ENCODE measurements at regions not wholly inside any gene's neighbourhood (a gene's known extent, or its start where the extent isn't known, plus 50 kb on each side); places are given as distances from the start of the nearest gene placed in this dataset.
"Not testable (repeated sequence)": the region's sequence is repeated elsewhere in the genome, so short reads cannot be mapped to it uniquely, and the experiment has no call there.

DNA sequence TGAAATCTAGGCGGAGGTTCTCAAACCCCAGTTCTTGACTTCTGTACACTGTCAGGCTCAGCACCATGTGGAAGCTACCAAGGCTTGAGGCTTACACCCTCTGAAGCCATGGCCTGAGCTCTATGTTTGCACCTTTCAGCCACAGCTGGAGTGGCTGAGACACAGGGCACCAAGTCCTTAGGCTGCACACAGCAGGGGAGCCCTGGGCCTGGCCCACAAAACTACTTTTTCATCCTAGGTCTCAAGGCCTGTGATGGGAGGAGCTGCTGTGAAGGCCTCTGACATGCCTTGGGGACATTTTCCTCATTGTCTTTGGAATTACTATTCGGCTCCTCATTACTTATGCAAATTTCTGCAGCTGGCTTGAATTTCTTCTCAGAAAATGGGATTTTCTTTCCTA lies 503.2 kb upstream of the PCDH20 start:
- DNase-seq: no peak

DNA sequence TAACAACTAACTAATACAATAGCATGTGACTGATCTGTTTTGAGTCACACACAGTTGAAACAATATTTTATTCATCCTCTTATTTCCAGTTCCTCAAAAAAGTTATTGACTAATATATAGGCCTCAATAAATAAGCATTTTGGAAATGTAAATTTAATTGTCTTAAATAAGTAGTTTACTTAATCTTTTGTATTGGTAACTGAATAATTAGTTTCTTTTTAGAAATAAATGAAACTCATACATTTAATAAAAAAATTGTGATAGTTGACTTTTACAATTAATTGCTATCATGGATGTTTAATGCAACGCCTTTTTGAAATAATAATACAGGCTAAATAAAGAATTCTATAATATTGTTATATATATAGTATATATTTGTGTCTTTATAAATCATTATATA lies 500.8 kb upstream of the PCDH20 start:
- DNase-seq: no peak

DNA sequence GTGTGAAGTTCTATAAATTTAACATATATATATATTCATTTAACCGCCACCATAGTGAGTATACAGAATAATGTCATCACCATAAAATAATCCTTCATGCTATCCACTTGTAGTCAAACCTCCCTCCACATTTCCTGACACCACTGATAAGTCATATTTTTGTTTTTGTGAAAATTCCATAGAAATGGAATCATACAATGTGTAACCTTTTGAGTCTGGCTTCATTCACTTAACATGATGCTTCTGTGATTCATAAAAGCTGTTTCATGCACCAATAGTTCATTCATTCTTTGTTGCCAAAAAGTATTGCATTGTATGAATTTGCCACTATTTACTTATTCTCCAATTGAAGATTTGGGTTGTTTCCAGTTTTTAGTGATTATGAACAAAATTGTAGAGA lies 497.5 kb upstream of the PCDH20 start:
- DNase-seq: no peak

DNA sequence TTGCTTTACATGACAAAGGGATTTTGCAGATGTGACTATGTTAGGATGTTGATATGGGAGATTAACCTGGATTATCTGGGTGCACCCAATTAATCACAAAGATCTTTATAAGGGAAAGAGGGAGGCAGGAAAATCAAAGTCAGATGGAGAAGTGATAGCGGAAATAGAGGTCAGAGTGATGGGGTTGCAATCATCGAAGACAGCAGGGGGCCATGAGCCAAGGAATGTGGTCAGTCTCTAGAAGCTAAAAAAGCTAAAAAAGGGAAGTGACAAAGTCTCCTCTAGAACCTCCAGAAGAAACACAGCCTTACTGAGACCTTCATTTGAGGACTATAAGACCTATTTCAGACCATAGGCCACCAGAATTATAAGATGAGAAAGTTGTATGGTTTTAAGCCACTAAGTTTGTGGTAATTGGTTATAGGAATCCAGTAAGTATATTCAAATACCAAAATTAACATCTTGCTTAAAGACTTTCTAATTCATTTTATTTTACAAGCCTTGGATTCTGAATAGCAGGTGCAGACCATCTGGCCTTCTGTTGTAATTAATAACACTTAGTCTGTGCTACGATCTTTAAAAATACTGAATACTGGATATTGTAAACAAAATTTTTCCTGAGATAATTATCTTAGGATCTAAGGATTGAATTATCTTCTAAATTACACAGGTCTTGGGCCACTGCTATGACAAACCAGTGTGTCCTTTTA lies 493.4 kb upstream of the PCDH20 start:
- DNase-seq: no peak

DNA sequence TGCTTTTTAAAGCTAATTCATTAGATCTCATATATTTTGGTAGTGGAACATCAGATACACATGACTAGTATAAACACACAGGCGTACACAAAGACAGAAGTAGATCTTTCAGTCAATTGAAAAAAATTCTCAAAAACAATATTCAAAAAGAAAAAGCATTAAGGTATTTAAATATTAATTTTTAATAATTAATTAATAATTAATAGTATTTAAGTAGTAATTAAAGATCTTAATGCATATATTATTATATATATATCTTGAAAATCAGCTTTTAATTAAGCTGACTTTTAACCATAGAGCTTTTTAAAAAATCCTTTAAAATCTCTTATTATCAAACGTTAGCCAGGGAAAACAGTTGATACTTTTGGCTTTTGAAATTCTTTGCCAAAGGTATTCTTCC lies 489.4 kb upstream of the PCDH20 start:
- DNase-seq: no peak

DNA sequence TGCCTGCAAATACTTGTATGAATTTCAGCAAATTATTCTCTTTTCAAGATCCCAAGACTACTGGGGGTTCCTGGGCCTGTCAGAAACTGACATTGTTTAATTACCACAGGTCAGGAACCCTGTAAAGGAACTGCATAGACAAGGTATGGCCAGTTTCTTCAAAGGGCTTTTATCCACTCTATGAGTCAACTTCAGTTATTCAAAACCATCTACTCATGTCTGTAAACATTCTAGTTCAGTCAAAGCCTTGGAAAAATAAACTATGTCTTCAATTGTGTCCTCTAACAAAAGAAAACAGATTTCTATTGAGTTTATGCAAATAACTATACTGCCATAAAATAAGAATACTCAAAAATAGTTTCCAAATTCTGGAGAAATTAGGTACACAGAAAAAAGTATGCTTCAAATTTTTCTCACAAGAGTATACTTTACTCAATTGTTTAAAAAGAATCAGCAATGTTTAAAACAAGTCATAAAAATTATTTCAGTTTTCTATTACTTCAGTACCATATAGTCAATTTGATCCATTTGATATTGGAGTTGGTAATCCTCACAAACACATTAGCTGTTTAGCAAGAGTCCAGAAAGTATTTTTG lies 486.4 kb upstream of the PCDH20 start:
- DNase-seq: no peak

DNA sequence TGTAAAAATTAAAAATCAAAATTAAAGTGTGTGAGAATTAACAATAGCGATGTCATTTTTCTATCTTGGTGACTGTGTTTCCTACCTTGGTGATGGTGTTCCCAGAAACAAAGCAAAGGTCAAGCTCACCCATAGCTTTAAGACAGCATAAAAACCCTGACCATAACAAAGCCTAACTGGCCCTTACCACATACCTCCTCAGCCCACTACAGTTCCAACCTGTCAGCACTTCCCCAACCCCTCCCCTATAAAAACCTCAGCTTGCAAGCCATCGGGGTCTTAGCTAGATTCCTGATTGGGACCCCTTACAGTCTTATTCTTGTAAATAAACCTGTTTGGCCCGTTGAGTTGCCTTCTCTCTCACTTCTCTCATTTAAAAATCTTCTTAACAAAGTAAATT lies 484.4 kb upstream of the PCDH20 start:
- no peak for DNase-seq

DNA sequence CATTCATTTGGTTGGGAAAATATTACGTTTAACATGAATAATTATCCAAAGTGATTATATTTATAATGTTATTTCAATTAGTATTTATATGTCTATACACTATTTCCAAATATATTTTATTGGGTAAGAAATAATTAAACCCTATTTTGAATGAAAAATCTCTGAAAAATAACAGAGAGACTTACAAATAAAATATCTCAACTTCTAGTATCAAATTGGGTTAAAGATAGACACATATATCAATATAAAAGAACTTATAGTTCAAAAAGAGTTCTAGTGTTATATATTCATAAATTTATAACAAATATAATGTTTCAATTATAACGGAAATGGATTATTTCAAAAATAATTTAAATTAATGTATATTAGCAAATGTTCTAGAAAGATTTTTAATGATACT lies 482.6 kb upstream of the PCDH20 start:
- DNase-seq: no peak

DNA sequence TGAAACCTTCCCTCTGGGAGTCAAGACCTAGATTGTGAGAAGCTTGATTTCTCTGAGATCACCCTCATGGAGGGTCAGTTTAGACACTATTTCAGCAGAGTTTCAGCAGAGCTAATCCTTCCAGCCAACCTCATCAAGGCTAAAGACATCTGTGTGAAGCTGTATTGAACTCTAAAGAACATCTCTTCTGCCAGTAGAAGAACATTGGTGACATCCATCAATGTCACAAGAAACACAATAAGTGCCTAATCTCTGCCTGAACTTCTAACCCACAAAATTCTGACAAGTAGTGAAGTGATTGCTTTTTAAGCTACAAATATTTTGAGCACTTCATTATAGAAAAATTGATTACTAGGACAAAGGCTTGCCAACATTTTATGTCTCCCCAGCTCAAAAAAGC lies 475.8 kb upstream of the PCDH20 start:
- no peak for DNase-seq

DNA sequence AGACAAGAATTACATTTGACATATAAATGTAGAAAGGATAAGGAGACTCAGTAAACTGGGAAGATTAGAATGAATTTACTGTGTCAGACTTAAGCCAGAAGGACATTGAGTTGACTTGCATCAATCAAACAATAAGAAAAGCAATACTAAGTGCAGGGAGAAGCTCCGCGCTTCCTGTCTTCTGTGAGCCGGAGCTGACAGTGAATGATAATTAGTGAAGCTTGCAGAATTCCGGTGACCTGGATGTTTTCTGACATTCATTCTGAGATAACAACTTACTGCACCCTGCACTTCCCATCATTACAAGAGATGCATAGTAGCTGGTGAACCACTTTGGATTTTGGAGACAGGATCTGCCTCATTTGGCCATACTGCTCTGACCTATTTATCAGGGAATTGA lies 469.2 kb upstream of the PCDH20 start:
- DNase-seq: no peak

DNA sequence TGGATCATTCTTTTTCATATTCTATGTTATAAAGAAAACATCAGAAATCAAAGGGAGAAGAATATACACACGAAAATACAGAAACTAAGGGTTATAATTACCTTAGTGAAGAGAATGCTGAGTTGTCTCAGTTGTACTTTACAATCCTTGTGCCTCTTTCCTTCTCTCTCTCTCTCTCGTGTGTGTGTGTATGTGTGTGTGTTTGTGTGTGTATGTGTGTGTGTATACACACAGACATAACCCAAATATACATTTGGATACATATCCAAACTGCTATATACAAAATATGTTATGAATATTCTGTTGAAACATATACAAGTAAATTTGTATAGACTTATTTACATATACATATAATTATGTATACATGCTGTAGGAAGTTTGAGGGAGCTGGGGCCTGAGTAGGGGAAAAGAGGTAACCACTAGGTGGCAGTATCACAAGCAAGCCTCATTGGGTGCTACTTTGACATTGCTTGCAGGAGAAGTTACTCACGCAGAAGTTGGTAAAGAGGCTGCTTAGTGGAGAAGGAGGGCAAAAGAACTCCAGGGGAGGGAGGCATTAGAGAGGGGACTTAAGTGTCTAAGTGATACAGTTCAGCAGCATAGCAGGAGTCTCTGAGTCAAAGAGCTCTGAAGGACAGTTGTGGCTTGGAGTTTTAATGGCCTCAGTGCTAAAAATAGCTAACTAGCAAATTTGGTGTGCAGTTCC lies 465.1 kb upstream of the PCDH20 start:
- DNase-seq: no peak

DNA sequence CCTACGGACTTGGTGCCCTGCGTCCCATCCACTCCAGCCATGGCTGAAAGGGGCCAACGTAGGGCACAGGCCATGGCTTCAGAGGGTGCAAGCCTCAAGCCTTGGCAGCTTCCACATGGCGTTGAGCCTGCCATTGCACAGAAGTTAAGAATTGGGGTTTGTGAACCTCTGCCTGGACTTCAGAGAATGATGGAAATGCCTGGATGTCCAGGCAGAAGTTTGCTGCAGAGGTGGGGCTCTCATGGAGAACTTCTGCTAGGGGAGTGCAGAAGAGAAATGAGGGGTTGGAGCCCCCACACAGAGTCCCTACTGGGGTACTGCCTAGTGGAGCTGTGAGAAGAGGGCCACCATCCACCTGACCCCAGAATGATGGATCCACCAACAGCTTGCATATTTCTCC lies 462.9 kb upstream of the PCDH20 start:
- not testable (repeated sequence) for DNase-seq

DNA sequence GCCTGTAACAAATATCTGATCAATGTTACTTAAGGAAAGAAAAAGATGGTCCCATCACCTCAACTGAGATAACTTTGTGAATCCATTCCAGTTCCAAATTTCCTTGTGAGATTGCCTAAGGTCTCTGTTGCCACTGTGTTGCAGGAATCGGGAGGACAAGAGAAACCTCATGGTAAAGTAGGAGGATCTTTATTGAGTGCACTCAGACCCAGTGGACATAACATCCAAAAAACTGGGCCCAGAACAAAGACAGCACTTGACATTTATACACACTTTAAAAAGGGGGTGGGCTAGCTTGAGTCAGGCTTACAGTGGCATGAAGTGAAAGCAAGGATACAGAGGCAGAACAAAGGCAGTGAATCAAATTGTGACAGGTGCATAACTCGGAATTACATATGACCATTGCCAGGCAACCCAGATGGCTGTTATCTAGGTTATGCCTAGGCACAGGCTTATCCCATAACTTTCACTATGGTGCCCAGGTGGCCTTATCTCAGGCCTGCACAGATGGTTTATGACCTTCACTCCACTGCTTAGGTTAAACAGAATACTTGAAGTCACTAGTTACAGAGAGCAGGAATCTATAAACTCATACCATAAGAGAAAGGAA lies 459.4 kb upstream of the PCDH20 start:
- no peak for DNase-seq

DNA sequence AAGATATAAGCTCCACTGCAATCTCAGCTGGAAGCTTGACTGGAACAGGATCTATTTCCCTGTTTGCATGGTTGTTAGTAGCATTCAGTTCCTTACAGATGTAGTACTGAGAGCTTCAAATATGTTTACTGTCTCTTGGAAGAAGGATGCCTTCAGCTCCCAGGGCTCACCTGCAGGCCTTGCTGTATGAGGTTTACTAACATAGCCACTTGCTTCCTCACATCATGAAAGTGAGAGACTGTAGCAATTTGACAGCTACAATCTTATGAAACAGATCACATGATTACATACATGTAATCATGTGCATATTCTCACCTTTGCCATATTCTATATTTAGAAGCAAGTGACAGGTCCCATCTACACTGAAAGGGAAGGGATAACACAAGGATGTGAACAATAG lies 458.1 kb upstream of the PCDH20 start:
- no peak for DNase-seq

DNA sequence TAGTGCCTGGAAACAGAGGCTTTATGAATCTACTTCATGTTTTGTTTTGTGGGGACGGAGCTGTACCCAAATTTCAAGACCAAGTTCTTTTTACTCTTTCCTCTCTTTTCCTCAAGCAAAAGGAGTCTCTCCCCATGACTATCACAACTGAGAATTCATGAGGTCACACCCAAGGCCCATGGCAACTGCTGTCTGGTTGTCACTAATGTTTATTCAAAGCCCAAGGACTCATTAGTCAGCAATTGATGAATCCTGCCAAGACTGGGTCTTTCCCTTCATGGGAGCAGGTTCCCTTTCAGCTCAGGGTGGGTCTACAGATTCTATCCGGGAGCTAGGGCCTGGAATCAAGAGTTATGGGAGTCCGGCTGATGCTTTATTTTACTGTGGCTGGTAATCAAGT lies 441.5 kb upstream of the PCDH20 start:
- no peak for DNase-seq

DNA sequence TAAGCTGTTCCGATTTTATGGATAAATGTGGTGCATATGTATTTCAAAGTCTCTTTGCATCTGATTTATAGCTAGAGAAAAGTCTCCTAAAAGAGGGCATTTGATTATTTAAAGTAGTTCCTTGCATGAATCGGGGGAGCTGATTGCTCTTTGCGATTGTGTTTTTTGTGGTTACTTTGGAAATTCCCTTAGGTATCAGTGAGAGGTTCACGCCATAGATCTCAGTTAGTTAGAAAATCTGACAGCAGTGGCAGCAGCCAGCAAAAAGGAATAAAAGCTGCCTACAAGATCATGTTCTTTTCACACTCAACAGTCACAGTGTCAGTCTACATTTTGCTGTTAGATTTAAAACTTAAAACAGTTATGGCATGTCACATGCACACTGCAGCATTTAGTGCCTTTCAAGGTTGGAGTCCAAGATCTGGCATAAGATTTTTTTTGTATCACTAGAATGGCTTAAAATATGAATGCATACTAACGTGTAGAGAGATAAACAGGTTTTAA lies 436.5 kb upstream of the PCDH20 start:
- DNase-seq: no peak

DNA sequence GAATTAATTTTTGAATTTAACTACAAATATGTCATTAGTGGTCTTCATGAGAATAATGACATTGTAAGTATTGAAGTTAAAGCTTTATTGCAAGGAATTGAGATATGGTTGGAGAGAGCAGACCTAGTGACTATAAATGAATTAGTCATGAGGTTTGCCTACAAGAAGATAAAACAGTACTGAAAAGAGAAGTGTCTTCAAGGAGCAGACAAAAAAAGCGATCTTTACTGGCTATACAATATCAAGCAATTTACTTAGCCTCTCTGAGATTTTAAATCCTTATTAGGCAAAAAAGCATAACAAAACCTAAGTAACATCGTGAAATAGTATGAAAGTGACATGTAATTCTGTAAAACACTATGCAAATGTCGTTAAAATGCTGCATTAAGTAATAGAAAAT lies 435.1 kb upstream of the PCDH20 start:
- DNase-seq: no peak

DNA sequence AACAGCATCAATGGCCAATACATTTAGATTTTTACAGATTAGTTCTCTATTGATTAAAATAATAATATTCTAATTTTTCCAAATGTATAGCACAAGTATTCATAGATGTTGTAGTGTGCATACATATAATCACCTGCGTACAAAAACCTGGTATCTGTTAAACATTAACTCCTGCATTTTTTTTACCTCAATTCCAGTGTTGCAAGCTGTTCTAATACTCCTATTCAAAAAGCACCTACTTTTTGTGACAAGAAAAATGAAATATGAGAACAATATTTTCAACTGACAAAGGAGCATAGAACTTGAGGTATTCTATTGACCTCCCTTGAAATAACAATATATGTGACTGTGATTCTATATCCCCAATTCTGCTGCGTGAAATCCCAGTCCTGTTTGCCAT lies 422.9 kb upstream of the PCDH20 start:
- no peak for DNase-seq

DNA sequence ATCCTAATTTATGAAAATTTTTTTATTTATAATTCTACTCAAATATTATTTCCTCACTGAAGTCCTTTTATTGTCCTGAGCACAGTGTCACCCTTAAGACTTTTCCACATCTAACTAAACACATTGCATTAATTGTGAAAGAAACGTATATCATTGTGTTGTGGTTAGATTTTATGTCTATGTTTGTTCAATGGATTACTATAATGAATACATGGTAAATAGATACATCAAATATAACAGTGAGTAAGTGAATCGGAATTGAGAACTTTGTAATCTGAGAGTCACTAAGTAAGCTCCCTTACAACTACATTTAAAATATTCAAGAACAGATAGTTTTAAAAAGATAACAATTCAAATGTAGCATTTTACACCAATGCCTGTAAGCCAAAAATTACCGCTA lies 417.6 kb upstream of the PCDH20 start:
- DNase-seq: no peak

DNA sequence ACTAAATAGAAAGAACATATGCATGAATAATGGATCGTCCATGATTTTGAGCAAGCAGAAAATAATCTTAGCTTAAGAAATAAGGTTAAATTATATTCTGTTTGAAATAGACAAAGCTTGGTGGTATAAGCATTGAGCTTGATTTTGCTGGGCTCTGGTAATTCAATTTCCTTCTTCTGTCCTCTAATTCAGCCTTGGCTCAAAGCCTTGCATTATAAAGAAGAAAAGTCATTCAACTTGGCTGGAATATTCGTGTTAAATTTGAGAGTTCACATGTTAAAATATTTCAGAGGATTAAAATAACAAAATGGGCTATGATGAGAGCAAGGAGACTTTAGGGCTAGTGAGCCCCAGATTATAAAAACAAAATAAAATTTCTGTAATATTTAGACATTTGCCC lies 415.4 kb upstream of the PCDH20 start:
- DNase-seq: no peak

DNA sequence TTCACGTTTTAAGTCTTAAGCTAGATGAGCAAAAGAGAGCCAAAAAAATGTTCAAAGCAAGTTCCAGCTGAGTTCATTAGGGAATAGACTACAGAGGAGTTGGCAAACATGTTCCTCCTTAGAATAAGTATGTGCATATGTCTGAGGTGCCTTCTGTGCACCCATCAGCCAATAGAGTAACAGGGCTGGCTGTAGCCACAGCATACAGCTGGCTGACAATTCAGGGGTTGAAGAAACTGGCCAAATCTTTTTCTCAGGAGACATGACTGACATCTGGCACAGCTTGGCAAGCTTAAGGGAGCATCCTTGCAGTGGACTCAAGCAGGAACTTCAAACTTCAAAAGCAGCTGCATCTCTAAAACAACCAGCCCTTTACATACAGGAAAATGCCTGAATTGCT lies 414.8 kb upstream of the PCDH20 start:
- no peak for DNase-seq

DNA sequence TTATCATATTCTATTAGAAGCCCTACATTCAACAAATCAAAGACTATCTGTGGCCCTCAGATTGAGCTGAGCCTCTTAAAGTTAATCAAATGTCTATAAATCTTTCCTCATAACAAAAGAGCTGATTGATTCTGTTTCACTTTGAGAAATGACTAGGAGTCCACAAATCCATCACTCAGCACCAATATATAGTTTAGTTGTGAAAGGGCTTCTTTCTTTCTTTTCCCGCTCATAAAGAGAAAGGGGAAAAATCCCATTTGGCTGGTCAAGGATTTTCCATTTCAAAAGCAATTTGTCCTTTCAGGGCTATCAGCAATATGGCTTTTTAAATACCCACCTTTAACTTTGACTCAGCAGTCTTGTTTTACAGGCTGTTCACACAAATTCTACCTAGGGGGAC lies 408.5 kb upstream of the PCDH20 start:
- no peak for DNase-seq

DNA sequence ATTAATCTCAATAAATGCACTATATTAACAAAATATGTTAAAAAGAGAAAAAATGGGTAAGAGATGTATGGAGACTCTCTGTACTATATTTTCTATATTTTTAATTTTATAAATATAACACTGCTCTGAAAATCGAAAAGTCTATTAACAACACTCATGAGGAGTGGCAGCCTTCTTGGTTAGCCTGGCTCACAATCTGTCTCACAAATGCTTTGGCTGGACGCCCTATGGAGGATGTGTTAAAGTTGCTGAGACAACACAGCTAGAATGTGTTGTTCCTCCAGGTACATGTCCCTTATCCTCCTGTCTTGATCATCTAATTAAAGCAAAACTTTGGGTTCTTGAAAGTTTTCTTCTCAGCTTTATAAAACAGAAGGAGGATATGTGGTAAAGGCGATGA lies 396.6 kb upstream of the PCDH20 start:
- no peak for DNase-seq

DNA sequence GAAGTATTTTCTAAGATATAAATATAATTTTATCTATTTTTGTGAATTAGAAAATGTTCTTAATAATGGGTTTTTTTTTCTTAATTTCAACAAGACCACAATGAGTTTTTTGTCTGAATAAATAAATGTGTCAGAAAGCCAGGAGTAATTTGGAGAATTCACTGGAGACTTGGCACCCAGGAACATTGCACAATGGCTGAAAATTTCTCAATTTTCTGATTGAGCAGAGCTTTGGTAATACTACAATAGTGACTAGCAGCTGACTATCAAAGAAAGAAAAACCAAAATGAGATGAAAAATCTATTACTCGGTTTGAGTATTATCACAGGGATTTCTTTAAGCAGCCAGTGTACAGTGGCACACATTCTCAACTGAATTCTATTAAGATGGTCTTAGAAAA lies 394.4 kb upstream of the PCDH20 start:
- no peak for DNase-seq

All from NCI-H1436 (cell line).